GM18507 (cell line): ENCODE measurements at regions not wholly inside any gene's neighbourhood (a gene's known extent, or its start where the extent isn't known, plus 50 kb on each side); places are given as distances from the start of the nearest gene placed in this dataset.
"Not testable (repeated sequence)": the region's sequence is repeated elsewhere in the genome, so short reads cannot be mapped to it uniquely, and the experiment has no call there.

Experiments used
- DNase-seq: peaks from one replicate; pipeline ENCODE4 v3.0.0; 2011; ENCODE audit warnings: low read depth; ENCODE audit not compliant: insufficient read length; ENCODE audit errors: extremely low spot score
- FAIRE-seq: peaks from 2 replicates; lab custom pipeline; 2011; peaks lifted over from hg19 to GRCh38; lab: Jason Lieb, UNC

DNA sequence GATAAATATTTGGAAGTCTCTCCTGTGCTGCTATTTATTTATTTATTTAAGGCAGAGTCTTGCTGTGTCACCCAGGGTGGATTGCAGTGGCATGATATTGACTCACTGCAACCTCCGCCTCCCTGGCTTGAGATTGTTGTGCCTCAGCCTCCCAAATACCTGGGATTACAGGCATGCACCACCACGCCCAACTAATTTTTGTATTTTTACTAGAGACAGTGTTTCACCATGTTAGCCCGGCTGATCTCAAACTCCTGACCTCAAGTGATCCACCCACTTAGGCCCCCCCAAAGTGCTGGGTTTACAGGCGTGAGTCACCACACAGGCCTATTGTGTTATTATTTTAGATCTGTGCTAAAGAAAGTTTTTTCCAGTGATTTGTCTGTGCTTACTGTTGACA, 225.2 kb downstream of the CCER1 start:
- DNase-seq = no peak
- FAIRE-seq = no peak

DNA sequence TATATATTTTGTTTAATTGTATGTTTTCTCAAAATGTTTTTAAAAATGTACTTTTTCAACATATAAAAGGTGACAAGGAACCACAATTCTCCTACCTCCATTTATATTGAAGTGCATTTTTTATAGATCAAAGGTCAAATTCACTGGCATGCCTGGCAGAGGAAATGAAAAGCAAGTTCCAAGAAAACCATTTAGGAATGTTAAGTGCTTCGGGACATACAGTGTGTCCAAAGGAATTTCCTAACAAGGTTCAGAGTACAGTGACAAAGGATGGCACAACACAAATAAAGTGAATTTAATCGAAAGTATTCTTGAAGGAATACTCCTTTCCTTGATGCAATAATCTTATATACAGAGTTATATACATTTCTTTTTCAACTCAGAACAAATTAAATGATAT, 242.3 kb downstream of the CCER1 start:
- FAIRE-seq = no peak
- DNase-seq = no peak

DNA sequence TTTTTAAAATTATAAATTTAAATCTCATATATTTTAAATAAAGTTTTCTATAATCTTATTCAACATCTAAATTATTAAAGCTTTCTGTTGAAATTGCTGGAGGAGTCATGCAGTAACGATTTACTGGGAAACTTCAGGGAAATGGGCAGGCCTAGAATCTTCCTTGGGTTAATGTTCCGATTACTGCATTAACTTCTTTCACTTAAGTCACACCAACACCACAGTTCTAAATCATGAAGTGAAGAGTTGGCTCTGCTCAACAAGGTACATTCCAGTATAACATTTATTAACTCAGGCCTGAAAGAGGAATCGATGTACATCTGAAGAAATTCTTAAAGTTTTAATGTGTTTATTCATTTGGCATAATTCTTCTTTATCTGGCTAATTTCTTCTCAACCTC, 244.3 kb downstream of the CCER1 start:
- FAIRE-seq (no peak), DNase-seq (no peak)

DNA sequence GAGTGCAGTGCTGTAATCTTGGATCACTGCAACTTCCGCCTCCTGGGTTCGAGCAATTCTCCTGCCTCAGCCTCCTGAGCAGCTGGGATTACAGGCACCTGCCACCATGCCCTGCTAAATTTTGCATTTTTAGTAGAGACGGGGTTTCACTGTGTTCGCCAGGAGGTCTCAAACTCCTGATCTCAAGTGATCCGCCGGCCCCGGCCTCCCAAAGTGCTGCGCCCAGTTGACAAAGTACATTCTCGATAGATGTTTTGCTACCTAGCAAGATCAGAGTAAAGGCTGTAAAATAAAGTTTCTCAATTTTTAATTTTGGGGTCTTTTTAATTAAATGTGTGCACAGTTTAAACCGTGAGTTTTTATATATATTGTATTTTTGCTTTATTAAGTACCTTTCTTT, 248.9 kb downstream of the CCER1 start:
- FAIRE-seq (no peak), DNase-seq (no peak)

DNA sequence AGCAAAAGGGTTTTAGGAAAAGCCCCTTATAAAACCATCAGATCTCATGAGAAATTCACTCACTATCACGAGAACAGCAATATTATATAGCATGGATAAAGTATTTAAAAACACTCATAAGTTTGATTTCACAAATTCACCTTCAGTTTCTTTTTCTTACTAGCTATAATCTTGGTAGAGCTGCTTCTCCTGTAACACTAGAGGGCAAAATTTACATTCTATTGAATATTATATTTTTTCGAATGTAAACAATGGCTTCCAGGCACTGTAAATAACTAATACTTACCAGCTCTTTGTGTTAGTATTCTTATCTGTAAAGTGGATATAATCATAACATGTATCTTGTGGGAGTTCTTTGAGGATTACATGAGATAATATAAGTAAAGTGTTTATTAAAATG, 259.6 kb downstream of the CCER1 start:
- no peak for DNase-seq
- no peak for FAIRE-seq

DNA sequence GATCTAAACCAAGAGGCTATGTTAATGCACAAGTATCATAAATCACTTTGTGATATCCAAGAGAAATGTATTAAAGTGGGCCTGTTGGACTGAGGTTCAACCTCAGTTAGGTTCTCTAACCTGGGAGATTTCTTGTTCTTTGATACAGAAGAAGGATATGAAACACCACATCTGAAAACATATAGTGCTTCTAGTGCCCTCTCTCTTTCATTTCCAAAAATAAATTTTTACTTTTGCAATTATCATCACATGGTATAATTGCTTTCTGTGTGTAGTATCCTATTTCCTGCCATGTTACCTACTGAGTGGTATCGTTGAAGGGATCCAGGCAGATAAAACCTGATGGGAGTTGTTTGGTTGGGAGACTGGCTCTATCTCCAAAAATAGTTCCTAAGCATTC, 264.9 kb downstream of the CCER1 start:
- DNase-seq (no peak), FAIRE-seq (no peak)

DNA sequence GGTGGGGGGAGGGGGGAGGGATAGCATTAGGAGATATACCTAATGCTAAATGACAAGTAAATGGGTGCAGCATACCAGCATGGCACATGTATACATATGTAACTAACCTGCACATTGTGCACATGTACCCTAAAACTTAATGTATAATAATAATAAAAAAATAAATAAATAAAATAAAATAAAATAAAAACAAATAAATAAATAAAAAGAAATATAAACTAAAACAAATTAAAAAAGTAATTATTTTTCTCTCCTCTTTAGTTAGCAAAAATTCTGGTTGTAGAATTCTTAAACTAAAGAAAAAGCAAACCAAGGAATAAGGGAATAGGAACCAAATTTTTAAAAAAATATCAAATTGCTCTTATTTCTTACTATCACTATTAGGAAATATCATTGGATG, 267.3 kb downstream of the CCER1 start:
- DNase-seq, FAIRE-seq: not testable (repeated sequence)

DNA sequence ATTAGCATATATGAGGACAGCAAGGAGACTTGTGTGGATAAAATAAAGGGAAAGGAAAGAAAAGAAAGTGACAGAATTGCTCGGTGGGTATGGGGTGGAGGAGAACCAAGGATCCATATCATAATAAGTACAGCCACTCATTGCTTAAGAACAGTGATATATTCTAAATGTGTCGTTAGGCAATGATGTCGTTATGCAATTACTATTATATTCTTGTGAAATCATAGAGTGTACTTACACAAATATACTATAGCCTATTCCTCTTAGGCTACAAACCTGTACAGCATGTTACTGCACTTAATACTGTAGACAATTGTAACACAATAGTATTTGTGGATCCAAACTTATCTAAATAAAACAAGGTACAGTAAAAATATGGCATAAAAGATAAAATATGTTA, 271.1 kb downstream of the CCER1 start:
- no peak for FAIRE-seq
- DNase-seq = no peak

DNA sequence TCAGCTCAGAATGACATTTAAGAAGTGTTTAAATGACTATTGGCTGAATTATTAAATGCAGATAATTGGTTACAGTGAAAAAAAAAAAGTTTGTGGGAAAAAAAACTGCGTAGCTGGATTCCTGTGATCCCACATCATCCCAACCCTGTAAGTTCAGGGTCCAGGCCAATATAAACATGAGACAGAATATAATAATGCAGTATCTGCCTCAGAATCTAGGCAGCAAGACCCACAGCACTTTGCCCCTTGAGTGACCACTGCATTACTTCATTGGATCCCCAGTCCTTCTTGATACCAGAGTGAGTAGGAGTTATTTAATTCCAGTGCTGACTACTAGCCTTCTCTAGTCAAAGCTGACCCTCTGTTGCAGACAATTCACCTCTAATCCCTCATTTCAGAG, 272.6 kb downstream of the CCER1 start:
- FAIRE-seq (no peak), DNase-seq (no peak)

DNA sequence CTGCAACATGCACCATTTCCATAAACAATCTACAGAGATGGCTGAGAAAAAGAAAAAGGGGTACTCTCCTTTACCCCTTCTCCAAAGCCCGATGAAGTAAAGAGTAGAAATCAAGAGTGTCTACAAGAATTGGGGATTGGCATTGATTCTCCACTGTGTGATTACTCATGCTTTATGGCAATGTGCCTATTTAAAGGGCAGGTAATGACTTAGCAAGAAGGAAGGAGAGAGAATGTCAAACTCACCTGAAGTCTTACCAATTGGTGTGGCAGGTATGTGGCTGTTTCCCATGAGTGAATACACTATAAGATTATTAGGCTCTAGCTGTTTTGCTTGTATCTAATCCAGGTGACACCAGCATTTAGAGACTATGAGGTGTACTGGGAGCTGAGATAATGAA, 275.3 kb downstream of the CCER1 start:
- FAIRE-seq (no peak), DNase-seq (no peak)

DNA sequence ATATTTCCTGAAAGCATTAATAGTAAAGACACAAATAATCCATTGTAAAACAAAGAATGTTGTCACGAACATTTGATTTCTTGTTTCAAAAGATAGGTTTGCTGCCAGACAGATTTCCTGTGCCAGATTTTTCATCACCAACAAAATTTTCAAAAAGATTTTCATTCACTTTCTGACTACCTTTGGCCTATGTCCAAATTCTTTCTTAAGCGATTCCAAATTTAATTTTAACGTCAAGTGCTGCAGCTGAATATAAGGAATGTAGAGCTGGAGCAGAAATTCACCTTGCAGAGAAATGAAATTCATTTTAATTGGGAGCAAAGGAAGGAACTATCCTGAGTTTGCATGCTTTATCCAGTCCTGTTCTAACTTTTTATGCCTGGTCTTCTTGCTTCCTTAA, 277.4 kb downstream of the CCER1 start:
- no peak for DNase-seq

DNA sequence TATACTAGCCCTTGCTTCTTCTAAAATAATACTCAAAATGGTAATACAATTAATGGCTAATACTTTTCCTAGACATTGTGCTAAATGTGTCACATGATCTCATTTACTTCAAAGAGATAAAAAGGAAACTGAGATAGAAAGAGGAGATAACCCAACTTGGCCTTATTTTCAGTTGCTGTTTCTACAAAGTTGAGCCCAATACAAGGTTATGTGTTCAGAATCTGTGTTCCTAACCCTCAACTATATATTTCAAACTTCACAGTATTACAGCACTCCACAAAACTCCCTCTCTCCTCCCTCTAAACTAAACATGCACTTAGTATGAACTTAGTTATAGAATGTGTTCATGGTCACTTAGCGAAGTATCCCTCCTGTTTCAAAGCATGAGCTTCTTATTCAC, 277.9 kb downstream of the CCER1 start:
- DNase-seq = no peak
- FAIRE-seq = no peak

More for the DNA sequence above, 277.4 kb downstream of the CCER1 start:
- no peak for FAIRE-seq

DNA sequence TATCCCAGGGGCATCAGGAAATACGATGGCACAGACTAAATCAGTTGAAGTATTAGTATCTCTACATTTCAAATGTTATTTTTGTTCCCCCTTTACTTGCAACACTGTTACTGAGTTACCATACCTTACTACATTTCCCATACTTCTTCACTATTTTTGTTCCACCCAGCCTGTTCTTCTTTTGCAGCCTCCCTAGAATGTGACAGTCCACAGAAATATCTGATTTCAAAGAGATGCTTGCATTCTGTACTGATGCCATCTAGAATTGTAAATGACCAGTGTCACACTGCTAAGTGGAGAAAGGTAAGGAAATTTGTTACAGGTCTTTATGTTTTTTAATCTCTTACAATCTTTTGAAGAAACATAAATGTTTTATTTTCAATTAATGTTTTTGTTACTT, 279.9 kb downstream of the CCER1 start:
- no peak for FAIRE-seq
- DNase-seq = no peak

DNA sequence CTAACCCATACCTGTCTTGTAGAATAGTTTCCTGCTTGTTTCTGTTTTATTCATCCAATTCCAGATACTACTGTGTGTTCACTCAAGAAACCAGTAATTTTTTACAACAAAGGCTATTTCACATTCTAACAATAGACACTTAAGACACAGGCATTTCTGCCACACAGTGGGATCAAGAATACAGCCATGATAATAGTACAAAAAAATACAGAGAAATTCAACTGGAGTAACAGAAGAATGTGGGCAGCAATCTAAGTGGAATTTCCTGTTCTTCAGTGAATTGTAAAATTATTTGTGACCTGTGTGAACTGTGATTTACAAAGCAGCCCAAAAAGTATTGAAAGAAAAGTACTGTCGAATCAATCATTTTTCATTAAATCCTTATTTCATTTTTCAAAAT, 282.9 kb downstream of the CCER1 start:
- DNase-seq = no peak
- no peak for FAIRE-seq

DNA sequence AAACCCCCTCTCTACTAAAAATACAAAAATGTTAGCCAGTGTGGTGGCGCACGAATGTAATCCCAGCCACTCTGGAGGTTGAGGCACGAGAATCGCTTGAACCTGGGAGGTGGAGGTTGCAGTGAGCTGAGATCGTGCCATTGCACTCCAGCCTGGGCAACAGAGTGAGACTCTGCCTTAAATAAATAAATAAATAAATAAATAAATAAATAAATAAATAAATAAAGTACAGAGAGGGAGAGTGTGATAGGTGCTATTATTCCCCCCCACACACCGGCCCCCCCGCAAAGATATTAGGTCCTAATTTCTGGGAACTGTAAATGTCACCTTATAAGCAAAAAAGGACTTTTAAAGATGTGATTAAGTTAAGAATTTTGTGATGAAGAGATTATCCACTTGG, 291.0 kb downstream of the CCER1 start:
- DNase-seq, FAIRE-seq: not testable (repeated sequence)

DNA sequence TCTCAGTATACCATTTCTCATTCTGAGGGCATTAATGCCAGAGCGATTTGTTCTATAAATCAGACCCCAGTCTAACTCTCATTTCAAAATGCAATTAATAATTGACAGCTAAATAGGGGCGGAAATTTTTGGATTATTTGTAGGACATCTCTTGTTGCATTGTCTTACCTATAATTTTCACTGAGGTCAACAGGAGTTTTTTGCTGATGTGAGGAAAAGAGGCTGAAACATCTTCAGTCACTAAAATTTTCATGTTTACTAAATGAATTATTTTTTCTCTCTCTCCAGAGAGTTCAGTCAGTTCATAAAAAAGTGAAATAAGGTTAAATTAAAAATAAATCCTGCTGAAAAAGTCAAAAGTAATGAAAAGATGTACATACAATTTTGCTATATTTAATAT, 295.9 kb downstream of the CCER1 start:
- DNase-seq = no peak
- no peak for FAIRE-seq

DNA sequence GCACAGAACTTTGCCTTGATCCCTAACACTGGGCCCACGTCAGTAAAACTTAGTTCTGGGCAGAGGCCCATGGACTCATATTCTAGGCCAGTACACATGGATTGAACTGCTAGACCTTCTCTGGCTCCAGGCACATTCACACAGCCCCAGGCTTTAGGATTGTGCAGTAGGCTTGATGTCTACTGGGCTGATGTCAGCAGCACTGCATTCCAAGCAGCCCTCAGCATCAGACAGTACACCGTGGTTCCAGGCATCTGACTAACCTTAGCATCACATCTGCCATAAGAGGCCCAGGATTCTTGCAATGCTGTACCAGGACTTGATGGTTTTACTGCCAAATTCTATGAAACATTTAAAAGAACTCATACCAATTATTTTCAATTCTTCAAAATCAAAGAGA, 301.9 kb downstream of the CCER1 start:
- DNase-seq = no peak
- no peak for FAIRE-seq

DNA sequence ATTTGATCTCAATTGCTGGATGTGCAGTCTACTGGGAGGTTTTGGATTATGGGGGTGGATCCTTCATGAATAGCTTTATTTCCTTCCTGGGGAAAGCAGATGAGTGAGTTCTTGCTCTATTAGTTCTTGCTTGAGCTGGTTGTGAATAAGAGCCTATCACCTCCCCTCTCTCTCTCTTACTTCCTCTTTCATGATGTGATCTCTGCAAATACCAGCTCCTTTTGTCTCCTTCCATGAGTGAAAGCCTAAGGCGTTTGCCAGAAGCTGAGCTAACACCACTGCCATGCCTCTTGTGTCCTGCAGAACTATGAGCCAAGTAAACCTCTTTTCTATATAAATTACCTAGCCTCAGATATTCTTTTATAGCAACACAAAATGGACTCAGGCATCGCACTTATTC, 302.7 kb downstream of the CCER1 start:
- no peak for FAIRE-seq
- DNase-seq = no peak

DNA sequence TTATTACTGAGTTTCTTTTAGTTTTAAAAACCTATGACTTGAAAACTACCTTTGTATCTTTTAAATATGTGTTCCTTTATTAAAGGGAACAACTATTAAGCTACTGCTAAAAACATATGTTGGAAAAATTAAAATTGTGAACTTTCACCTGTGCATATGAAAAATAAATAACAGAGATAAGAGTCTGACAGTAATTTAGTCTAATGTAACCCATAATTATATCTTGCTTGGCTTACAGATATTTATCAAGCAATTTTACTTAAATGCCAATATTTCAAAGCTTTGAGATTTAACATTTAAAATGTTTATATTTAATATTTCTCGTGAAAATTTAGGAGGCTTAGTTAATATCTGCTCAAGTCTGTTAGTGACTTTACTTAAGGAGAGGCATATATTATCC, 309.8 kb downstream of the CCER1 start:
- no peak for FAIRE-seq
- no peak for DNase-seq

DNA sequence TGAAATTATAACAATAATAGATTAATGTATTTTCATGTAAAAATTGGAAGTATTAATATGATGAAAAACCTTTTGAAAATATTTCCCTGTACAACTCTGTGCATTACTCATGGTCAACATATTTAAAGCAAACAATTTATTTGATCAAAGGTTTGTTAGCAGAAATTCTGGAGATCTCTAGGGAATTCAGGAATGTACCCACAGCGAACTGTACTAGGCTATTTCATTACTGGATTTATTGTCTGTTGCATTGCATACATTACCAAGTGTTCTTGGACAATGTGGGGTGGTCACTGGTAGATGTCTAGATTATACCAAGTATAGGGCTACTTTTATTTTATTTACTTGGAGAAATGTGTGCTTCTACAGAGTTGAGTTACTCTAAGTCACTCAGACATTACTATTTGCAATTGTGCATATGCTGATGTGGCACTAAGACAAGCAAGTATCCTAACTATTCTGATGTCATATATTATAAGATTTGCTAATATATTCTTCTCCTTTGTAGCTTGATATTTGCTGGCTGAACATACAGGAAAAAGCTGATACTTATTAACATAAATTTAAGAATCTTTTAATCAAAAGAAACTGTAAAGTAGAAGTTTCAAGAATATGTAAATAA, 323.3 kb downstream of the CCER1 start:
- no peak for FAIRE-seq
- no peak for DNase-seq

DNA sequence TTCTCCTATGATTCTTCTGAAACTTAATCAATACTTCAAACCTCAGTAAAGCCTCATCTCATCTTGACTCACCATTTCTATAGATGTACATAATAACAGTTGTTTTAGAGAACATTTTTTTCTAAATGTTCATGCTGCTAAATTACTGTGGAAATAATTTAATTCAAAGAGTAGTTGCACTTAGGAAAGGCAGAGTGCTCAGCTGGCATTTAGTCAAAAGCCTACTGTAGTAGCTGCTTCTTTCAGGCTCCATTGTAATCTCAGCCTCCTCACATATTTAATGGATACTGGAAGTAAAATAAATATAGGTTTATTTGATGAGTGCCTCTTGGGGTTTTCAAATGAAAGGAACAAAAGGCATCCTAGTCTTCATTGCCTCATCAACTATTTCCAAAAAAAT, 325.0 kb downstream of the CCER1 start:
- no peak for FAIRE-seq
- DNase-seq = no peak

DNA sequence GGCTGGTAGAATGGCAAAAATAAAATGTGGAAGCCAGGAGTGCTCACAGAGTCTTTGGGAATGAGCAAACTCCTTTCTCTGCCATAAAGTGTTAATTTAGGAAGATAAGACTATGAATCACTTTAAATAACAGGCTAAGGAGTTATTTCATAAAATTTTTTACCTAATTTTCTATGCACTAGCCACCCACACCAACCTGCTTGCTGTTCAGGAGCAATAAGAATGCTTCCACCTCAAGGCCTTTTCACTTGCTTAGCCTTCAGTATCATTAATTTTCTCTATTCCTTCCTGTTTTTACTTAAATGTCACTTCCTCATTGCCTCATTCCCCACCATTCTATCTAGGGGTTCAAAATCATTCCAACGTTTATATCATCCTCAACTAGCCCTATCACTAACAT, 326.8 kb downstream of the CCER1 start:
- DNase-seq (no peak), FAIRE-seq (no peak)
